Peyer's patch (tissue), 4 donors: ENCODE measurements at regions not wholly inside any gene's neighbourhood (a gene's known extent, or its start where the extent isn't known, plus 50 kb on each side); places are given as distances from the start of the nearest gene placed in this dataset.

Experiments used
- CTCF ChIP-seq, 6 experiments: fragments of 450-650 bp in 4 of 6; fragments of 200-600 bp in 2 of 6; sonication (generic) in 1 of 6; IDR thresholded peaks; one replicate each; pipeline ENCODE4 v1.5.1; 2017 to 2019; ENCODE audit warnings: antibody characterized with exemption in 6 of 6, mild to moderate bottlenecking in 3 of 6, moderate library complexity in 1 of 6
- POLR2A ChIP-seq, 2 donors: fragments of 450-650 bp; IDR thresholded peaks; one replicate each; pipeline ENCODE4 v1.5.1; 2017; ENCODE audit warnings: antibody characterized with exemption in 2 of 2, mild to moderate bottlenecking in 2 of 2, moderate library complexity in 2 of 2

DNA sequence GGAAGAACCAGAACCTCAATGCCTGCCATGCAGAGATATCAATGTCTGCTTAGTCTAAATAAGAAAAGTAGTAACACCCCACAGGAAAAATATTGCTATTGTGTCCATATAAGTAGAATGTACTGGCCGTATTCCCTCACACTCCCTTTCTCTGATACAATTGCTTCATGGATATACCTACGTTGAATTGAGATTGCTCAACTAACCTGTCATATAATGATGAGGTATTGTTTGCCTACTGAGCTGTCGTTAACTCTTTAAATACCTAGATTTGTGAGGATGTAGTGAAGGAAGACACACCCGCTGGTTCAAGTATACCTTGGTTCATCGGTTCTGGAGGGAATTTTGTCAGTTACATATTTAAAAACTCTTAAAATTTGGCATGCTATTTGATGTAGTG lies 480.7 kb upstream of the TCF4 start:
- no peak for TF ChIP-seq POLR2A (IDR thresholded peaks at IDR 0.05)
- TF ChIP-seq CTCF (IDR thresholded peaks at IDR 0.05): no peak
